H1 (cell line): ENCODE measurements at regions not wholly inside any gene's neighbourhood (a gene's known extent, or its start where the extent isn't known, plus 50 kb on each side); places are given as distances from the start of the nearest gene placed in this dataset.

ENCODE experiments used
- CTCF ChIA-PET: fragments of 300-600 bp; sonication (Branson Sonifier 250); formaldehyde crosslinking; loops from one replicate; lab custom pipeline; 2021; ENCODE audit not compliant: partially characterized antibody; lab: Charles Lee
- POLR2A ChIA-PET: fragments of 300-600 bp; sonication (Branson Sonifier 250); formaldehyde crosslinking; loops from one replicate; lab custom pipeline; 2021; ENCODE audit warnings: inconsistent platforms; ENCODE audit not compliant: partially characterized antibody; lab: Charles Lee
- DNase-seq, 2 experiments: peaks; one replicate each; pipeline versions ENCODE4 v3.0.0 to v3.0.0-alpha.2; 2010 to 2022; ENCODE audit warnings: low spot score in 2 of 2, low read depth in 1 of 2, mixed read lengths in 1 of 2
- FAIRE-seq: peaks from 2 replicates; lab custom pipeline; 2011; peaks lifted over from hg19 to GRCh38; lab: Jason Lieb, UNC
- H2AFZ ChIP-seq: 2 replicates; pipeline ENCODE4 v1.8.1; 2012; ENCODE audit warnings: low read length, inconsistent platforms
- H2AK5ac ChIP-seq: 2 replicates; pipeline ENCODE4 v1.6.1; 2013; ENCODE audit warnings: low read depth, low read length
- H2BK120ac ChIP-seq: replicated peaks from 2 replicates; pipeline ENCODE3; 2013; ENCODE audit warnings: low read depth, low read length, inconsistent platforms
- H2BK12ac ChIP-seq: 2 replicates; pipeline ENCODE4 v1.6.1; 2013; ENCODE audit warnings: low read depth, low read length
- H2BK15ac ChIP-seq: 2 replicates; pipeline ENCODE4 v1.6.1; 2013; ENCODE audit warnings: low read length
- H2BK20ac ChIP-seq: 2 replicates; pipeline ENCODE4 v1.6.1; 2013; ENCODE audit warnings: low read length
- H2BK5ac ChIP-seq: 2 replicates; pipeline ENCODE4 v1.6.1; 2013; ENCODE audit warnings: low read depth, low read length
- H3K14ac ChIP-seq: 2 replicates; pipeline ENCODE4 v1.6.1; 2013; ENCODE audit warnings: inconsistent platforms; ENCODE audit not compliant: insufficient read length
- H3K18ac ChIP-seq: 2 replicates; pipeline ENCODE4 v1.6.1; 2013; ENCODE audit warnings: low read length; ENCODE audit errors: extremely low read depth
- H3K23ac ChIP-seq: 2 replicates; pipeline ENCODE4 v1.6.1; 2013; ENCODE audit warnings: inconsistent platforms; ENCODE audit not compliant: insufficient read length
- H3K23me2 ChIP-seq: 2 replicates; pipeline ENCODE4 v1.6.1; 2013; ENCODE audit warnings: low read depth, low read length
- H3K27ac ChIP-seq: 2 replicates; pipeline ENCODE4 v1.6.1; 2011; ENCODE audit warnings: low read depth, low read length, inconsistent platforms
- H3K27me3 ChIP-seq, 4 experiments: replicated peaks in 1 of 4; 1 replicate in 1 of 4; 2 replicates in 3 of 4; pipeline versions ENCODE4 v1.6.1 to v1.8.1; 2011 to 2013; ENCODE audit warnings: low read length in 3 of 4, mild to moderate bottlenecking in 3 of 4, inconsistent platforms in 2 of 4, mixed read lengths in 2 of 4, moderate library complexity in 1 of 4; ENCODE audit not compliant: control insufficient read depth in 3 of 4, insufficient read depth in 3 of 4; ENCODE audit errors: extremely low read depth in 1 of 4
- H3K36me3 ChIP-seq, 4 experiments: 2 replicates each; pipeline versions ENCODE4 v1.6.1 to v1.8.1; 2011 to 2013; ENCODE audit warnings: mild to moderate bottlenecking in 4 of 4, low read length in 3 of 4, moderate library complexity in 2 of 4, control low read depth in 1 of 4, inconsistent platforms in 1 of 4; ENCODE audit not compliant: insufficient read depth in 4 of 4, control insufficient read depth in 2 of 4
- H3K4ac ChIP-seq: replicated peaks from 2 replicates; pipeline ENCODE3; 2013; ENCODE audit warnings: low read length, low read depth, mixed read lengths, inconsistent platforms; ENCODE audit not compliant: insufficient read length
- H3K4me1 ChIP-seq, 4 experiments: replicated peaks in 1 of 4; 1 replicate in 1 of 4; 2 replicates in 3 of 4; pipeline versions ENCODE4 v1.6.1 to v1.8.1; 2011 to 2013; ENCODE audit warnings: low read length in 3 of 4, inconsistent platforms in 2 of 4, mixed read lengths in 1 of 4; ENCODE audit not compliant: insufficient read depth in 4 of 4, control insufficient read depth in 3 of 4
- H3K4me2 ChIP-seq, 2 experiments: 2 replicates each; pipeline versions ENCODE4 v1.6.1 to v1.8.1; 2011 to 2013; ENCODE audit warnings: low read depth in 2 of 2, low read length in 2 of 2, control low read depth in 1 of 2, inconsistent platforms in 1 of 2, mild to moderate bottlenecking in 1 of 2; ENCODE audit not compliant: insufficient read depth in 1 of 2
- H3K4me3 ChIP-seq, 4 experiments: fragments of 200-600, 300-600 bp in 1 of 4; sonication (generic), shearing (Covaris generic), sonication (Bioruptor Twin) in 1 of 4; 2 replicates each; pipeline versions ENCODE4 v1.5.1 to v1.8.1; 2011 to 2016; ENCODE audit warnings: low read length in 4 of 4, low read depth in 3 of 4, control low read depth in 2 of 4, inconsistent platforms in 2 of 4, mild to moderate bottlenecking in 2 of 4, mixed read lengths in 1 of 4, moderate library complexity in 1 of 4; ENCODE audit not compliant: insufficient read depth in 2 of 4; ENCODE audit errors: extremely low read depth in 1 of 4
- H3K56ac ChIP-seq: replicated peaks from 2 replicates; pipeline ENCODE3; 2013; ENCODE audit warnings: low read depth, mild to moderate bottlenecking, mixed read lengths, low read length, inconsistent platforms; ENCODE audit not compliant: insufficient read length
- H3K79me1 ChIP-seq: 2 replicates; pipeline ENCODE4 v1.6.1; 2013; ENCODE audit warnings: low read depth, low read length, control low read depth
- H3K79me2 ChIP-seq, 2 experiments: 2 replicates each; pipeline versions ENCODE4 v1.6.1 to v1.8.1; 2012 to 2013; ENCODE audit warnings: low read length in 2 of 2, mild to moderate bottlenecking in 2 of 2, inconsistent platforms in 1 of 2; ENCODE audit not compliant: insufficient read depth in 2 of 2, control insufficient read depth in 1 of 2
- H3K9ac ChIP-seq, 4 experiments: replicated peaks in 1 of 4; 1 replicate in 1 of 4; 2 replicates in 3 of 4; pipeline versions ENCODE4 v1.6.1 to v1.8.1; 2011 to 2013; ENCODE audit warnings: low read depth in 3 of 4, low read length in 3 of 4, control low read depth in 2 of 4, mild to moderate bottlenecking in 2 of 4, moderate library complexity in 2 of 4, inconsistent platforms in 1 of 4; ENCODE audit errors: extremely low read depth in 1 of 4
- H3K9me3 ChIP-seq, 2 experiments: 2 replicates each; pipeline versions ENCODE4 v1.6.1 to v1.8.1; 2012 to 2013; ENCODE audit warnings: mild to moderate bottlenecking in 2 of 2, moderate library complexity in 2 of 2, control low read depth in 1 of 2, inconsistent platforms in 1 of 2, low read depth in 1 of 2, low read length in 1 of 2, mixed read lengths in 1 of 2; ENCODE audit not compliant: insufficient read depth in 2 of 2
- H4K20me1 ChIP-seq, 2 experiments: replicated peaks in 1 of 2; 2 replicates each; pipeline versions ENCODE3 to v1.8.1; 2011 to 2013; ENCODE audit warnings: inconsistent platforms in 2 of 2, low read length in 2 of 2, mild to moderate bottlenecking in 1 of 2; ENCODE audit not compliant: insufficient read depth in 2 of 2, control insufficient read depth in 1 of 2
- H4K5ac ChIP-seq: 2 replicates; pipeline ENCODE4 v1.6.1; 2013; ENCODE audit warnings: low read length, low read depth, mixed read lengths, inconsistent platforms; ENCODE audit not compliant: insufficient read length
- H4K8ac ChIP-seq: 2 replicates; pipeline ENCODE4 v1.8.0; 2013; ENCODE audit warnings: mild to moderate bottlenecking, moderate library complexity, low read length, inconsistent platforms; ENCODE audit not compliant: insufficient read depth; ENCODE audit errors: extremely low read depth
- H4K91ac ChIP-seq: replicated peaks from 2 replicates; pipeline ENCODE3; 2013; ENCODE audit warnings: low read length, mixed read lengths, inconsistent platforms; ENCODE audit not compliant: insufficient read length
- CREB1 ChIP-seq: IDR thresholded peaks from 2 replicates; pipeline ENCODE4 v1.6.1; 2012; ENCODE audit warnings: inconsistent platforms
- KDM1A ChIP-seq: fragments of 200-600, 300-600 bp; sonication (generic); IDR thresholded peaks from 2 replicates; pipeline ENCODE4 v1.7.1; 2016; ENCODE audit warnings: mild to moderate bottlenecking, low read length, borderline replicate concordance
- KDM4A ChIP-seq: IDR thresholded peaks from one replicate; pipeline ENCODE4 v1.7.1; 2012; ENCODE audit warnings: low read depth, mild to moderate bottlenecking, moderate library complexity, low read length, inconsistent platforms; ENCODE audit not compliant: severe bottlenecking
- POLR2A ChIP-seq, 2 experiments: IDR thresholded peaks; 1 replicate in 1 of 2; 2 replicates in 1 of 2; pipeline ENCODE4 v1.6.1; 2011; ENCODE audit warnings: low read depth in 2 of 2, low read length in 2 of 2, mild to moderate bottlenecking in 2 of 2; ENCODE audit errors: control extremely low read depth in 1 of 2
- RNF2 ChIP-seq: fragments of 200-900, 300-1000 bp; sonication (generic); IDR thresholded peaks from 2 replicates; pipeline ENCODE4 v1.7.1; 2016; ENCODE audit warnings: borderline replicate concordance, low read depth, mild to moderate bottlenecking, antibody characterized with exemption, low read length; ENCODE audit not compliant: poor library complexity, severe bottlenecking; ENCODE audit errors: missing control alignments
- SRF ChIP-seq: IDR thresholded peaks from 2 replicates; pipeline ENCODE4 v1.6.1; 2011; ENCODE audit warnings: mild to moderate bottlenecking, low read depth, low read length, moderate library complexity
- TAF7 ChIP-seq: optimal IDR thresholded peaks from 2 replicates; pipeline ENCODE3; 2011; ENCODE audit warnings: low read depth, mild to moderate bottlenecking, inconsistent platforms, low read length, moderate library complexity, borderline replicate concordance
- TEAD4 ChIP-seq: IDR thresholded peaks from 2 replicates; pipeline ENCODE4 v1.6.1; 2012; ENCODE audit warnings: low read depth, low read length, inconsistent platforms, mixed read lengths
- ZNF274 ChIP-seq: IDR thresholded peaks from 2 replicates; pipeline ENCODE4 v1.7.0; 2012; ENCODE audit warnings: low read length, borderline replicate concordance; ENCODE audit errors: extremely low read depth
- WGBS, 2 experiments: shearing (Covaris generic) in 1 of 2; methylation state at CpG; one replicate each; pipeline versions ENCODE4 v1.1.6 to v1.1.7; 2013 to 2015; ENCODE audit warnings: low lambda C conversion rate in 2 of 2, mixed read lengths in 2 of 2, inconsistent platforms in 1 of 2, low coverage in 1 of 2, missing lambda C conversion rate in 1 of 2; ENCODE audit not compliant: insufficient replicate concordance in 2 of 2, insufficient coverage in 1 of 2, insufficient read length in 1 of 2; ENCODE audit errors: extremely low coverage in 1 of 2, missing lambda C conversion rate in 1 of 2; 5-methylcytosine and 5-hydroxymethylcytosine counted together
- TF ChIP-seq, protein P1 (sequence below): IDR thresholded peaks from 2 replicates; pipeline ENCODE4 v1.6.1; 2012; ENCODE audit warnings: inconsistent platforms

DNA sequence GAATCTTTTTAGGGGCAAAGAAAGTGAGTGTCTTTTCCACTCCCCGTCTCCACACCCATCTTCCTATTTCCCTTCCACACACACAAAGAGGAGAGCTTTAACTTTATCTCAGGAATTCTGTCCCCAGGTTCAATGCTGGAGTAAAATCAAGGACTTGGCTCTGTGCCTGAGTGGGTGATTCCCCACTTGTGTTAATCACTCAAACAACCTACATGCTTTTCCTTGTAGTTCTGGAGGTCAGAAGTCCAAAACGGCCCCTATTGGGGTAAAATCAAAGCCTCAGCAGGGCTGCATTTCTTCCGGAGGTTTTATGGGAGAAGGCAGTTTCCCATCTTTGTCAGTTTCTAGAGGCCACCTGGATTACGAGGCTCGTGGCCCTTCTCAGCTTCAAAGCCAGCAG, 422.3 kb upstream of the RBFOX1 start:
- Histone ChIP-seq H2AFZ (no peak overlapping the region), H3K4ac (no peak overlapping the region), H4K91ac (no peak overlapping the region), H2BK5ac (no peak overlapping the region), H3K23ac (no peak overlapping the region), H3K23me2 (no peaks in the 10 kb centered on the region), H3K14ac (no peak overlapping the region), H3K9ac (no peak overlapping the region), H3K9me3 (no peaks in the 10 kb centered on the region), H4K5ac (no peak overlapping the region), H3K4me1 (no peaks in the 10 kb centered on the region), H2AK5ac (no peak overlapping the region), H2BK120ac (no peak overlapping the region), H3K4me2 (no peak overlapping the region), H4K20me1 (no peaks in the 10 kb centered on the region), H3K27ac (no peak overlapping the region), H2BK12ac (no peak overlapping the region), H4K8ac (no peak overlapping the region), H3K79me1 (no peaks in the 10 kb centered on the region), H3K36me3 (no peaks in the 10 kb centered on the region), H3K27me3 (peaks cover 0 to 3% (median 3%) of the 10 kb centered on the region in 4 experiments; a peak in 4 of 7 replicates), H3K79me2 (no peaks in the 10 kb centered on the region), H2BK20ac (no peak overlapping the region), H3K56ac (no peak overlapping the region), H3K4me3 (no peak overlapping the region), H2BK15ac (no peak overlapping the region), H3K18ac (no peak overlapping the region)
- DNase-seq (no peak), FAIRE-seq (no peak)
- ChIA-PET CTCF (no interaction called here), POLR2A (interaction anchor here (0.7 kb wide), 1 partner anchor 50 kb away, joined by 3 read pairs; no protein-coding TSS in a partner anchor)
- WGBS, 2 experiments = 75% methylated on average over 5 of the region's 5 CpGs; no CpG with 5 or more reads in 1 of the 2 experiments
- TF ChIP-seq SRF (no peak), TAF7 (no peak), TEAD4 (no peak), ZNF274 (no peak), CREB1 (no peak), KDM4A (no peak), RNF2 (no peak), KDM1A (no peak), POLR2A (IDR thresholded peaks at IDR 0.05; ENCODE audit: control extremely low read depth in 1 of 2, low read depth in 2 of 2, low read length in 2 of 2) (no peak)
- TF ChIP-seq, protein P1, sequence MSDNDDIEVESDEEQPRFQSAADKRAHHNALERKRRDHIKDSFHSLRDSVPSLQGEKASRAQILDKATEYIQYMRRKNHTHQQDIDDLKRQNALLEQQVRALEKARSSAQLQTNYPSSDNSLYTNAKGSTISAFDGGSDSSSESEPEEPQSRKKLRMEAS = no peak
